ENCODE measurements at regions not wholly inside any gene's neighbourhood (a gene's known extent, or its start where the extent isn't known, plus 50 kb on each side); places are given as distances from the start of the nearest gene placed in this dataset.

DNA sequence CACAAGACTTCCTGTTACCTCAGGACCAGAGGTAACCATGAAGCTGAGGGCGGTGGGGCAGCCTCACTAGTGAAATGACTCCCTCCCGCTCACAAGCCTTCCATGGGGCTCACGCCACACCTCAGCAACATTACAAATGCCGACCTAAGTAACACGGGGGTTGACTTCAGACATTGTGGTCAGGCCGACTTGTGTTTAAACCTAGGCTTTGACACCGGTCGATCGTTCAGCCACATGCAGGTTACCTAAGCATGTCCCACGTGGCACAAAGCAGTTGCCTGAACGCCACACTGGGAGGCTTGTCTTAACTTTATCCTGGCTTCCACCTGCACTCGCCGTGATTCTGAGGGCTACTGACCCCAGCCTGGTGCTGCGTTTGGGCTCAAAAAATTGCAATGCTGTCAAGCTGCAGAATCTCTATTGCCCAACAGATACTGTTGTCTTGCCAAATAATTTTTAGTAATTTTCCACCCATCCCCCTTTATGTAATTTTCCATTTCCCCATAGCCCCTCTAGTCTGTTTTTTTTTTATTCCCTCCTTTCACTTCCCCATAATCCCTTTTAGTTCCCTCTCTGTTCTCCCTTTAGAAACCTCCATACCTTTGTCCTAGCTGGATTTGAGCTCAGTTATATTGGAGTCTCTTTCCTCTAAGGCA is 158.6 kb upstream of the RGMA start:
- TF ChIP-seq, protein P1, sequence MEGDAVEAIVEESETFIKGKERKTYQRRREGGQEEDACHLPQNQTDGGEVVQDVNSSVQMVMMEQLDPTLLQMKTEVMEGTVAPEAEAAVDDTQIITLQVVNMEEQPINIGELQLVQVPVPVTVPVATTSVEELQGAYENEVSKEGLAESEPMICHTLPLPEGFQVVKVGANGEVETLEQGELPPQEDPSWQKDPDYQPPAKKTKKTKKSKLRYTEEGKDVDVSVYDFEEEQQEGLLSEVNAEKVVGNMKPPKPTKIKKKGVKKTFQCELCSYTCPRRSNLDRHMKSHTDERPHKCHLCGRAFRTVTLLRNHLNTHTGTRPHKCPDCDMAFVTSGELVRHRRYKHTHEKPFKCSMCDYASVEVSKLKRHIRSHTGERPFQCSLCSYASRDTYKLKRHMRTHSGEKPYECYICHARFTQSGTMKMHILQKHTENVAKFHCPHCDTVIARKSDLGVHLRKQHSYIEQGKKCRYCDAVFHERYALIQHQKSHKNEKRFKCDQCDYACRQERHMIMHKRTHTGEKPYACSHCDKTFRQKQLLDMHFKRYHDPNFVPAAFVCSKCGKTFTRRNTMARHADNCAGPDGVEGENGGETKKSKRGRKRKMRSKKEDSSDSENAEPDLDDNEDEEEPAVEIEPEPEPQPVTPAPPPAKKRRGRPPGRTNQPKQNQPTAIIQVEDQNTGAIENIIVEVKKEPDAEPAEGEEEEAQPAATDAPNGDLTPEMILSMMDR (IDR thresholded peaks at IDR 0.05; ENCODE audit: extremely low read depth, insufficient read depth, missing control alignments): no peak
- in situ Hi-C loops (cut with MboI; ENCODE audit: low pct_unique_long_range_greater_than_20kb, low sequenced_read_pairs, unreplicated experiment): no loop called here

GRCh38 chr15:93246266-93247242 is 157.5 kb upstream of the RGMA start:
- in situ Hi-C loops (cut with MboI; ENCODE audit: low pct_unique_long_range_greater_than_20kb, low sequenced_read_pairs, unreplicated experiment): no loop called here
- TF ChIP-seq, protein P1 (IDR thresholded peaks at IDR 0.05; ENCODE audit: extremely low read depth, insufficient read depth, missing control alignments): no peak
- DNase-seq (ENCODE audit: low spot score): no peak

More for the DNA sequence above, 158.6 kb upstream of the RGMA start:
- DNase-seq (ENCODE audit: low spot score): no peak

GRCh38 chr15:93245661-93246042 is 156.6 kb upstream of the RGMA start:
- in situ Hi-C loops (cut with MboI; ENCODE audit: low pct_unique_long_range_greater_than_20kb, low sequenced_read_pairs, unreplicated experiment): no loop called here
- no peak for DNase-seq (ENCODE audit: low spot score)
- TF ChIP-seq, protein P1 (IDR thresholded peaks at IDR 0.05; ENCODE audit: extremely low read depth, insufficient read depth, missing control alignments): no peak

DNA sequence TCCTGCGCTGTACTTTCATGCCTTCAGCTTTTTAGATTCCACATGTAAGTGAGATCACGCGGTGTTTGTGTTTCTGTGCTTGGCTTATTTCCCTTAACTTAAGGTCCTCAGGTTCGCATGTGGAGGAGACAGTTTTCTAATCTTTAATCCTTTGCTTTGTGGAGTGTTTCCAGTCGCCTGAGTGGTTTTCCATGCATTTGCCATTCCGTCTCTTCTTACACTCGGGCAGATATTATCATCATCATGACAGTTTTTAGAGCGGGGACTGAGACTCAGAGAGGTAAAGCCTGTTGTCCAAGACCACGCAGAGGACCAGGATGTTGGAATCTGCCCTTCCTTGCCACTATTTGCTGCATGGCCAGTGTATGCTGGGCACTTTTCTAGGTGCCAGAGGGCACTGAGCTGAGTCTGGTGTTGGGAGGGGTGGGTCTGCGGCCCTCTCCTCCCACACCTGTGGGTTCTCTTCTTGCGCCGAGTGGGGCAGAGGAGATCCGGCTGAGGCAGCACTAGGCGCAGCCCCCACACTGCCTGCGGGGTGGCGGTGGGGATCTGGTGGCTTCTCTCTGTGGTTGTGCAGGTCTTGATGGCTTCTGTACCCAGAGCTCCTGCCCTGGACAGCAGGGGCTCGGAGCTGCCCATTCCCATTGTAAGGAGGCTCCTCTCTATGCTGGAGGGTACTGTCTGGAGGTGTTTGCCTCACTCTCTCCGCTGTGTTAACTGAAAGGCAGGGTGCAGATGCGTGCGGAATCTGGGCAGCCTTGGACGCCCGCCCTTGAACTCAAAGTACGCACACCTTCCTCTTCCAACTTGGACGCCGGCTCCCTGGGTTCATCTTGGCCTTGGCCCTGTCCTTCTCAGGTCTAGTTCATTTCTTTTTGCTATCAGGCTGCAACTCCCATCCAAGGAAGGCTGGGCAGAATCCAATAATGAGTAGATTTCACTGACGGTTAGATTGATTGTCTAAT is 156.0 kb upstream of the RGMA start:
- in situ Hi-C loops (cut with MboI; ENCODE audit: low pct_unique_long_range_greater_than_20kb, low sequenced_read_pairs, unreplicated experiment): no loop called here
- DNase-seq (ENCODE audit: low spot score): no peak
- TF ChIP-seq, protein P1 (IDR thresholded peaks at IDR 0.05; ENCODE audit: extremely low read depth, insufficient read depth, missing control alignments): no peak

GRCh38 chr15:93243573-93243972 is 154.6 kb upstream of the RGMA start:
- no peak for DNase-seq (ENCODE audit: low spot score)
- in situ Hi-C loops (cut with MboI; ENCODE audit: low pct_unique_long_range_greater_than_20kb, low sequenced_read_pairs, unreplicated experiment): no loop called here
- TF ChIP-seq, protein P1 (IDR thresholded peaks at IDR 0.05; ENCODE audit: extremely low read depth, insufficient read depth, missing control alignments): no peak

All from GM13977 (cell line).